PC-9 (cell line): ENCODE measurements at regions not wholly inside any gene's neighbourhood (a gene's known extent, or its start where the extent isn't known, plus 50 kb on each side); places are given as distances from the start of the nearest gene placed in this dataset.

Experiments used
- BruUV-seq: library from RNA; stranded (reverse); fragments of 400-500 nt; replicated peaks from 2 replicates; lab custom pipeline; 2021; lab: Mats Ljungman, UMichigan
- CTCF ChIA-PET: fragments of 300-600 bp; sonication (Branson Sonifier 250); formaldehyde crosslinking; loops from one replicate; lab custom pipeline; 2022; ENCODE audit warnings: antibody characterized with exemption; lab: Charles Lee
- POLR2A ChIA-PET: fragments of 300-600 bp; sonication (Branson Sonifier 250); formaldehyde crosslinking; loops from one replicate; lab custom pipeline; 2022; ENCODE audit warnings: antibody characterized with exemption; ENCODE audit not compliant: unreplicated experiment; lab: Charles Lee
- DNase-seq, 2 experiments: peaks; one replicate each; pipeline versions ENCODE4 v3.0.0 to v3.0.0-alpha.2; 2015 to 2022; ENCODE audit warnings: mixed read lengths in 1 of 2
- H2AFZ ChIP-seq: fragments of 200-600 bp; sonication (generic); 2 replicates; pipeline ENCODE4 v1.8.1; 2017; ENCODE audit warnings: antibody characterized with exemption
- H3F3A ChIP-seq: fragments of 200-600 bp; sonication (generic); 2 replicates; pipeline ENCODE4 v1.8.1; 2017; ENCODE audit warnings: antibody characterized with exemption, mild to moderate bottlenecking, low read depth; ENCODE audit not compliant: insufficient read depth
- H3K27ac ChIP-seq: fragments of 200-600 bp; sonication (generic); 2 replicates; pipeline ENCODE4 v1.6.1; 2016; ENCODE audit warnings: mixed run types
- H3K27me3 ChIP-seq: fragments of 200-600 bp; sonication (generic); 2 replicates; pipeline ENCODE4 v1.6.1; 2016; ENCODE audit warnings: low read depth, mixed run types; ENCODE audit not compliant: insufficient read depth
- H3K36me3 ChIP-seq: fragments of 200-600 bp; sonication (generic); 2 replicates; pipeline ENCODE4 v1.6.1; 2016; ENCODE audit warnings: low read depth, mixed run types
- H3K4me1 ChIP-seq: fragments of 200-600 bp; sonication (generic); replicated peaks from 2 replicates; pipeline ENCODE4 v1.6.1; 2016; ENCODE audit warnings: mixed run types; ENCODE audit not compliant: insufficient read depth
- H3K4me2 ChIP-seq: fragments of 200-600 bp; sonication (generic); 2 replicates; pipeline ENCODE4 v1.6.1; 2017; ENCODE audit warnings: mixed run types
- H3K4me3 ChIP-seq: fragments of 200-600 bp; sonication (generic); 2 replicates; pipeline ENCODE4 v1.6.1; 2016; ENCODE audit warnings: mixed run types
- H3K79me2 ChIP-seq: fragments of 200-600 bp; sonication (generic); 2 replicates; pipeline ENCODE4 v1.6.1; 2017; ENCODE audit warnings: low read depth, mixed run types
- H3K9me2 ChIP-seq: fragments of 200-600 bp; sonication (generic); 2 replicates; pipeline ENCODE4 v1.8.1; 2017; ENCODE audit warnings: mild to moderate bottlenecking; ENCODE audit not compliant: insufficient read depth
- H3K9me3 ChIP-seq: fragments of 200-600 bp; sonication (generic); 2 replicates; pipeline ENCODE4 v1.8.1; 2016; ENCODE audit warnings: low read depth; ENCODE audit not compliant: insufficient read depth
- H4K20me1 ChIP-seq: fragments of 200-600 bp; sonication (generic); 2 replicates; pipeline ENCODE4 v1.8.1; 2017; ENCODE audit not compliant: insufficient read depth
- CTCF ChIP-seq: fragments of 200-600 bp; sonication (generic); conservative IDR thresholded peaks from 2 replicates; pipeline ENCODE4 v1.6.1; 2017; ENCODE audit warnings: mixed run types, antibody characterized with exemption, mild to moderate bottlenecking, moderate library complexity
- EZH2 ChIP-seq: fragments of 200-600 bp; sonication (generic); IDR thresholded peaks from 2 replicates; pipeline ENCODE4 v1.8.0; 2017; ENCODE audit warnings: antibody characterized with exemption, low read depth
- intact Hi-C: fragments of 100-400 bp; cut with micrococcal nuclease; formaldehyde crosslinking; loops from one replicate; pipeline ENCODE4 v1.10.0; 2022; ENCODE audit not compliant: unreplicated experiment

GRCh38 chr6:22424196-22424595 is 127.4 kb upstream of the PRL start:
- H3F3A ChIP-seq = no peaks in the 10 kb centered on the region
- no peaks in the 10 kb centered on the region for H3K4me1 ChIP-seq
- ChIA-PET CTCF (no interaction called here), POLR2A (no interaction called here)
- H3K27ac ChIP-seq = no peak overlapping the region
- H3K9me3 ChIP-seq = peaks cover 5% of the 10 kb centered on the region; the same call in 1 of the 2 replicates
- no peak for TF ChIP-seq EZH2
- TF ChIP-seq CTCF = no peak
- intact Hi-C loops = no loop called here
- H3K27me3 ChIP-seq = no peaks in the 10 kb centered on the region
- no peak for DNase-seq
- no TSS peak for BruUV-seq
- no peaks in the 10 kb centered on the region for H3K9me2 ChIP-seq
- no peaks in the 10 kb centered on the region for H4K20me1 ChIP-seq
- no peak overlapping the region for H3K4me2 ChIP-seq
- no peaks in the 10 kb centered on the region for H3K79me2 ChIP-seq
- H3K4me3 ChIP-seq = no peak overlapping the region
- no peaks in the 10 kb centered on the region for H3K36me3 ChIP-seq
- H2AFZ ChIP-seq = no peak overlapping the region

GRCh38 chr6:22432060-22432459 is 135.2 kb upstream of the PRL start:
- BruUV-seq = no TSS peak
- POLR2A ChIA-PET = no interaction called here

GRCh38 chr6:22433745-22434144 is 135.6 kb upstream of the HDGFL1 start:
- no peak for DNase-seq
- no peaks in the 10 kb centered on the region for H3K27me3 ChIP-seq
- H3K9me2 ChIP-seq = no peaks in the 10 kb centered on the region
- no peaks in the 10 kb centered on the region for H3F3A ChIP-seq
- H3K4me3 ChIP-seq = no peak overlapping the region
- TF ChIP-seq CTCF (no peak), EZH2 (no peak)
- BruUV-seq = no TSS peak
- no peaks in the 10 kb centered on the region for H3K9me3 ChIP-seq
- intact Hi-C loops = no loop called here
- H3K79me2 ChIP-seq = no peaks in the 10 kb centered on the region
- ChIA-PET CTCF (no interaction called here), POLR2A (no interaction called here)
- H3K4me2 ChIP-seq = no peak overlapping the region
- no peaks in the 10 kb centered on the region for H3K36me3 ChIP-seq
- H3K4me1 ChIP-seq = no peaks in the 10 kb centered on the region
- no peaks in the 10 kb centered on the region for H4K20me1 ChIP-seq
- H3K27ac ChIP-seq = no peak overlapping the region
- H2AFZ ChIP-seq = no peak overlapping the region

More at GRCh38 chr6:22432060-22432459, 135.2 kb upstream of the PRL start:
- CTCF ChIA-PET = no interaction called here
- no peak overlapping the region for H3K27ac ChIP-seq
- H3K9me3 ChIP-seq = no peaks in the 10 kb centered on the region
- no peak overlapping the region; the same call in 1 of the 2 replicates for H2AFZ ChIP-seq
- H3K9me2 ChIP-seq = no peaks in the 10 kb centered on the region
- H3K79me2 ChIP-seq = no peaks in the 10 kb centered on the region
- no peak for TF ChIP-seq EZH2
- TF ChIP-seq CTCF = no peak
- no peak for DNase-seq
- H3F3A ChIP-seq = no peaks in the 10 kb centered on the region
- H3K27me3 ChIP-seq = no peaks in the 10 kb centered on the region
- H3K4me2 ChIP-seq = no peak overlapping the region
- intact Hi-C loops = no loop called here
- no peaks in the 10 kb centered on the region for H3K4me1 ChIP-seq
- no peaks in the 10 kb centered on the region for H3K36me3 ChIP-seq
- H4K20me1 ChIP-seq = no peaks in the 10 kb centered on the region
- H3K4me3 ChIP-seq = no peak overlapping the region
